ENCODE measurements at regions not wholly inside any gene's neighbourhood (a gene's known extent, or its start where the extent isn't known, plus 50 kb on each side); places are given as distances from the start of the nearest gene placed in this dataset.
A peak's percentile ranks its signal among the peaks of the same experiment; 100 is the strongest.

DNA sequence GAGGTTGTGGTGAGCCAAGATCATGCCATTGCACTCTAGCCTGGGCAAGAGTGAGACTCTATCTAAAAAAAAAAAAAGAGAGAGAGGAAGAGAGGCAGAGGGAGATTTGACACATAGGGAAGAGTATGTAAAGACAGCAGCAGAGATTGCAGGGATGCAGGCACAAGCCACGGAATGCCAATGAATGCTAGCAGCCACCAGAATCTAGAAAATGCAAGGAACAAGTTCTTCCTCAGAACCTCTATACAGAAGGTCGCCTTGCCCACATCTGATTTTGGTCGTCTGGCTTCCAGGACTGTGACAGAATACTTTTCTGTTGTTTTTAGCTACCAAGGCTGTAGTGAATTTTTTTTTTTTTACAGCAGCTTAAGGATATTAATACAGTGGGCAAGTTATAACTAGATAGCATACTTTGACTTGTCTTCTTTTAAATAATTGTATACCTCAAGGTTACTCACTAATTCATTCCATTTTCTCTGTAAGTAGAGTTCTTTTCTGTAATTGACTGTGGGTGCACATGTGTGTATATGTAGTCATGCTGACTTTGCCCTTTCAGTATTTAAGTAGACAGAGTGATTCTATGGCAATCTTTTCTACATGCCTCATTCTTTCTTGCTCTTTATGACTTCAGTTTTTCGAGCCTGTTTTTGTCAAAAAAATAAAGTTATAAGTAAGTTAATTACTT lies 402.2 kb downstream of the GJA1 start:
- no peak for DNase-seq

DNA sequence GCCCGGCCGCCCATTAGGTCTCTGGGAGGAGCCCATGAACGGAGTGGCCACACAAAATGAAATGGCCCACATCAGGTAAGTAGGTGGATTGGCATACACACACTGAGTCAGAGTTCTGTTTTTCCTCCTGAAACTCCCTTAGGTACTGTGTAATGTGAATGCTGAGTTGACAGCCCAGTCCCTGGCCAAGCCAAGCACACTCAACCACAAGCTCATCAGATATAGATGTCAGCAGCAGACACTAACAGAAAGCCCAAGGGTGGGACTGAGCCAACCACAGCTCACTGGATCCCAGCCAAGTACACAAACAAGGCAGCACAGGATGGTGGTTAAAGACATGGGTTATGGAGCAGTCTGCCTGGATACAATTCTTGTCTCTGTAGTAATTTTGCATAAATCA lies 403.4 kb downstream of the GJA1 start:
- DNase-seq: no peak

DNA sequence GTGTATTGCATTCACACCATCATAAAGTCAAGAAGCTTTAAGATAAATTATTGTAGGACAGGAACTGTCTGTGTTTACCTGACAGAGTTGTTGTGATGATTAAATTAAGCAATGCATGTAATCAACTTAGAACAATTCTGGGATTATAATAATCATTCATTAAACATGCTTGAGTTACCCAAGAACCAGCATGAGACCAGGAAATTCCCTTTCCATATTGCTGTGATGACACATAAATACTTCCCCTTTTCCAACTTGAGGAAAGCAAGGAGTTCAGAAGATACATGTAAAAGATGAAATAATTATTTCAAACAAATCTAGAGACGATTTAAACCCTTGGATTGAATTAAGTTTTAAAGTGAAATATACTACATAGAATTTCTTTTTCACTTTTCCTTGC lies 404.4 kb downstream of the GJA1 start:
- DNase-seq: no peak

DNA sequence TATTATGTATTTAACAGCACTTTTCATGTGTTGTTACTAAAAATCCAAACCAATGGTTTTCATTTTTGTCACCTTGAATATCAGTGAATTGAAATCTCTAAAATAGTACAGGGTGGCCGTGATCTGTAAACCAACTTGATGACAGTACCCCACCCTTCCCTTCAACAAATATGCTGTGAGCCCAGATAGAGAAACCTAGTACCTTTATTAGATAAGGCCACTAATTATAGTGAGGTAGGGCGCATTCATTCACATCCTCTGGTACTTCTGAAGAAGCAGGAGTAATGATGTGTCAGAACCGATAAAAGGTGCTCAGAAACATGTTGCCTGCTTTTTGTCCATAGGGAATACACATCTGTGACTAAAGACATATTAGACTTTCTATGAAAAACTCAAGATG lies 409.5 kb downstream of the GJA1 start:
- DNase-seq: no peak

DNA sequence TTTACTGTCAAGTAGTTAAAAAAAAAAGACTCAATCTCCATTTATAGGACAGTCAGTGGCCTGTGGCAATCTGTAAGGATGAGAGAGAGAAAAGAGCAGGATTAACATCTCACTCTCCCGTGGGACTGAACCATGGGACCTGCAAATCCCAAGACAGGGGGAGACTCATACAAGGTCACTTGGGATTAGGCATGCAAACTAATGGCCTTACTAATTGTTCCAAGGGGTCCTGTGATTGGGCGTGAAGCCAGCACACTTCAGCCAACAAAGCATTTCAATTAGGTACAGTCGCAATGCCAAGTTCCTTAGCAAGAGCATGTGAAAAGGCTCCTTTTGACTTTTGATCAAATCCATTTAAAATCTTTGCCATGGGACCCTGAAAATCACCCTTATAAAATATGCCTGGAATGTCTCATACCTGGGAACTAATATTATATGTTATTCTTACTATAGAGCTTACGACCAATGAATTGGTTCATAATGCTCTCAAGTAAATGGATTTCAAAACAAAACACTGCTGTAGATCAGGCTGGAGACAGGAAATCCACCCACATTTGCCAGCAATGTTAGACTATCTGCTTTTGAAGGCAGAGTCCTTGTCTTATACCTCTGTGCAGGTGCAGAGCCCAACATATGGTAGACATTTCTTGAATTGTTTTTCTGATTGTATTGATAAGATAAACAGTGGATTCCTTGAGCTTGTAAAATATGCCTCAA lies 412.5 kb downstream of the GJA1 start:
- DNase-seq: no peak

DNA sequence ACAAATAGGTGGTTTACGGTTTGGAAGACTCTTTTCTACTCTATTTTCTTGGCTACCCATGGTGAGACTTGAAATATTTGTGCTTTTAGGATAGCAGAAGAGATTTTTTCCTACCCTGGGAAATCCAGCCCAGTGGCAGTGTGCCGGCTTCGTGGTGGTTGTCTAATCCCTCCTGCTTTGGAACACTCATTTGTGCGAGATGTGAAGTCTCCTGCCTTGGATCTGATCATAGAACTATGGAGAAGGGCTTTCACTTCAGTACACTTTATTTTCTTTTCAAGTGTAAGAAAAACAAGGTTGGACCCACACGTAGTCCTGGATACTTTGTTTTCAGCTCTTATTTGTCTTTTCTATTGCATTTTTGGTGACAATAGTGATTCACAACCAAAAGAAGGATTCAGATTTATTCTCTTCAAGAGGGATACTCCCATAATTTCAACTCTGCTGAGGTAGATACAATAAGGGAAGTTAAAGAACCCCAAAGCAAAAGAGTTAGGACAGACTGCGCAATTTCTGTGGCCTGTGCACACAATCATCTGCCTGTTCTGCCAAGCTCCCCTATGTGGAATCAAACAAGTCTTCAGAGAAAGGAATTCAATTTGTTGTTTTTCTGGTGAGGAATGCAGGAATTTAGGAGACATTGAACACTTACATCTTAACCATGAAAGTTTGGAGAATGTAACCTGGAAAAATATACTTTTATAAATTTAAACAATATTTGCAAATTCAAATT lies 413.2 kb downstream of the GJA1 start:
- DNase-seq: no peak

DNA sequence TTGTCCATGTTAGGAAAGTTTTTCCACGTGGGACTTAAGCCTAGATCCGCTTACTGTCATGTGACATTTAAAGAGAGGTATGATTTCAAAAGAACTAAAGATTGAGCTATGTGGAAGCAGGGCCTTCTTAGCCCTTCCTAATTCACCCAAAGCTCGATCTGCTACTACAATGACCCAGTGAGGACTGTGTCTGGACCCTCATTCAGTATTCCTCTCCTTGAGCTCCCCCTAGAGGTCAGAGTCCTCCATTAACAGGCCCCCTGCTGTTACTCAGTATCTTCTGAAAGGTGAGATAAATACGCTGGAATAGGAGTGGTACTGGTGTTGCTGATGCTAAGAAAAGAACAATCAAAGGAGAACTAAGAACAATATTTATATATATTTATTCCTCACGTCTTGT lies 414.0 kb downstream of the GJA1 start:
- DNase-seq: peak; percentile 42

DNA sequence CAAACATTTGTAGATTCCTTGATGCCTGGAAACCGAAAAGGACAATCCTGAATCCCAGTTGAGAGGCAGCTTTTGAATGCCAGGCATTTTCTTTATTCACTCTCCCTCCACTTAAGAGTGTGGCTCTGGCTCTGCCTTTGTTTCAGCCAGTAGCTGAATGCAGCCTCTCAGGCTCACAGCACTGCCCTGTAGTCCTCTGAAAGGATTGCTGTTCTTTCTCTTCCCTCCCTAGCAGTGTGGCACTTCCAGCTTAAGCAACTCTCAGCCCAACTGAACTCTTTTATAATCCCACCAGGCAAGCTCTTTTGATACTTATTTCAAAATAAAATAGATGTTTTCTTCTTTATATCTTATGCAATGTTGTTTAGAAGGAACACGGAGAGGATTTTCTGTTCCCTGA lies 415.6 kb downstream of the GJA1 start:
- DNase-seq: no peak

DNA sequence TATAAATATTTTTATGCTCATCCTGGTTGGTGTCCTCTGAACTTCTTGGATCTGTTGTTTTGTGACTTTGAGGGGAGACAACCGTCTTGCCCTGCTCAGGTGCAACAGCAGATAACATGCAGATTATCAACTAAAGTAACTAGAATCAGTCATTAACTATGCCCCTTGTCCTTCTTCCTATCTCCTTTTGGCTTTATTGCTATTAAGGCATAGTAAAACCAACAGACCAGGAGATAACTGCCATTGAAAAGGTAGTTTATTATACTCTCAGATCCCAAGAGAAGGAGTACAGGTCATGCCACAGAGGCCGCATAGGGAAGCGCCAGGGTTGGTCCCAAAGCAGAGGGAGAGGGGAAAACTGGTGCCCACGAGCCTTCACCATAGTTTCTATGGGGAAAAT lies 418.2 kb downstream of the GJA1 start:
- no peak for DNase-seq

DNA sequence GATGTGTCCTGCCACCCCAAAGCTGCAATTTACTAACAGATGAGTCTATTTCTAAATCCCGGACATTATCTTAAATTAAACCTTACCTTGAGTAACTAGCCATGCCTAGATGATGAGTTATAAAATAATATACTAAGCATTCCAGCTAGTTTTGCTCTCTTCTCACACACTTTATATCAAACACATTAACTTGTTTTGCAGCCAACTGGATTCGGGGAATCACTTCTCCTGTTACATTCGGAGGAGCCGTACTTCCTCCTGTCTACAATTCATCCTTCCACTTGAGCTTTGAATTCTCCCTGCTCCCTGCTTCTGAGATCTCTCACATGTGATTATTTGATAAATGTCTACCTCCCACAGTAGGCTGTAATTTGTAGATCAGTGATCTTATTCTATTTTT lies 420.1 kb downstream of the GJA1 start:
- no peak for DNase-seq

DNA sequence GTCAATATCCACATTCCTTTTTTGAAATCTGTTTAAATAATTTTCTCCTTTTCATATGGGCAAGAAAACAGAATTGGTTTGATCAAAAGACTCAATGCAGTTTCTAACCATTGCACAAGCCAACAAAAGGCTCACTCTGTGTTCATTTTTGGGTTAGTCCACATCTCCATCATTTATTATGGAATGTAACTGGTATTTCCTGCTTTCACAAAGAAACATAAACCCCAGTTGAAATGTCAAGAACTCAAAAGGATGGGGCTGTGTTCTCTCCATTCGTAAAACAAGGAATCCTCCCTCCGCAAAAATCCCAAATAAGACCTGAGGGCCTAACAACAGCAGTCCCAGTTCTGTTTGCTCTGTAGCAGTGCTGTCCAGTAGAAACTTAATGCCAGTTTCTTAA lies 420.9 kb downstream of the GJA1 start:
- no peak for DNase-seq

DNA sequence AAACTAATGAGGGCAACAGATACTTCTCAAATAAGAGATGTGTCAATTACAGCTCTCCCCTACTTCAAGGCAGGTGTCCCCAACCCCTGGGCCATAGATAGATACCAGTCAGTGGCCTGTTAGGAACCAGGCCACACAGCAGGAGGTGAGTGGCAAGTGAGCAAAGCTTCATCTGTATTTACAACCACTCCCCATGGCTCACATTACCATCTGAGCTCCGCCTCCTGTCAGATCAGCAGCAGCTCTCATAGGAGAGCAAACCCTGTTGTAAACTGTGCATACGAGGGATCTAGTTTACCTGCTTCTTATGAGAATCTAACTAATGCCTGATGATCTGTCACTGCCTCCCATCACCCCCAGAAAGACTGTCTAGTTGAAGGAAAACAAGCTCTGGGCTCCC lies 422.1 kb downstream of the GJA1 start:
- no peak for DNase-seq

DNA sequence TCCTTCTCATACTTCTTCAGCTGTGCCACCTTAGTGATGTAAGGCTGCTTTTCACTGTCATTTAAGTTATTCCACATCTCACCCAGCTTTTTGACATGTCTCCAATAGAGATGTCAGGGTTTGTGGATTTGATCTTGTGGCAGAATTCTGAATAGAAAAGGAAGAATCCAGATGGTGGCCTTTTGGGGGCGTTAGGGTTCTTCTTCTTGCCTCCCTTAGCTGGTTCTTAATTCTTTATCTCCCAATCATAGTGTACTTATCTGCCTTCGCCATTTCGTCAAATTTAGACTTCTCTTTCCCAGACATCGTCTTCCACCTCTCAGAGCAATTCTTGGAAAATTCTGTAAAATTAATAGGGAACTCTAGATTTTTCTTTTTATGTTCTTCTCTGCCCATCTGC lies 422.9 kb downstream of the GJA1 start:
- no peak for DNase-seq

DNA sequence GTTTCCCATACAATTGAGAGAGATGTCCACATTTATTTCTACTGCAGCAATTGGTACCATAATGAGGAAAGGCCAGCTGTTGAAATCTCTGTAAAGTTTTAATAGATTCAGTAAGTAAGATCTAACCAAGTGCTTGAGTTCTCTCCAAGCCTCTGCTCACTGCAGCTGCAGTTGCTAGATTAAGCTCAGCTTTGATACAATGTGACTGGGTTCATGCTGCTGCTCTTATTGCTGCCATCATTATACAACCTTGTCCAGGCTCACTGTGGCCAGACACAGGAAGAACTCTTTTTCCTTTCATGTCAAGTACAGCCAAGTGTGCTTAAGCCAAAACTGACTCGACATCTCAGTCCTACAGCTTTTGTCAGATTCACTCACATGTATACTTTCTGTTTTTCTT lies 423.5 kb downstream of the GJA1 start:
- no peak for DNase-seq

DNA sequence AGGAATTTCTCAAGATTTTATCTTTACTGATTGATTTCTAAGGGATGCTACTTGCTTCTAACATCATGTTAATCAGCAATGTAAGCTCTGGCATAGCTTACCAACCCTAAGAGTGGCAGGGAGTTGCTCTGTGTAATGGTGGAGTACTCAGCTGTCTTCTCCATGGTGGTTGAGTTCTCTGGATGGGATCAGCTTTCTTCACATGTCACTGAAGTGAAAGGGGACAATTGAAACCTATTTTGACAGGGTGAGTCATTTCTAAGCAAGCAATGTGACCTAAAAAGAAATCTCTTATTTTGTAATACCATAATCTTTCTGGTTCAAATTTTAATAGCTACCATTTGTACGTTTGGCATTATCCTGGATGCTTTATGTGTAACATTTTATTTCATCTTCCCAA lies 430.4 kb downstream of the GJA1 start:
- no peak for DNase-seq

DNA sequence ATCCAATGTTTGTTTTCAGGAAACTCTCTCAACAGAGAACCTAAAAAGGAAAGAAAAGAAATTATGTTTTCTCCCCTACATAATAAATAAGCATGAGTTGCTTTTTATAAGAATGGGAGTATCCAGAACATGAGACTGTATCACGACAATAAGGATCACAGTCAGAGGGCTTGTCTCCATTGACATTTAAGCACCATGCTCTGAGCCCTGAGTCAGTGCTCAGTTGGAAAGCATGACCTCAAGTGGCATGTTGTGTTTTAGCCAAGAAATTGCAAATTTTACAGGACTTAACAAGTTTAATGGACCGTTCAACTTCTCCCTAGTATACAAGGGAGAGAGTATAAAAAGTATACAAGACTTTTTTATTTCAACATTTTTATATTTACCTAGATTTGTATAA lies 431.6 kb downstream of the GJA1 start:
- no peak for DNase-seq

DNA sequence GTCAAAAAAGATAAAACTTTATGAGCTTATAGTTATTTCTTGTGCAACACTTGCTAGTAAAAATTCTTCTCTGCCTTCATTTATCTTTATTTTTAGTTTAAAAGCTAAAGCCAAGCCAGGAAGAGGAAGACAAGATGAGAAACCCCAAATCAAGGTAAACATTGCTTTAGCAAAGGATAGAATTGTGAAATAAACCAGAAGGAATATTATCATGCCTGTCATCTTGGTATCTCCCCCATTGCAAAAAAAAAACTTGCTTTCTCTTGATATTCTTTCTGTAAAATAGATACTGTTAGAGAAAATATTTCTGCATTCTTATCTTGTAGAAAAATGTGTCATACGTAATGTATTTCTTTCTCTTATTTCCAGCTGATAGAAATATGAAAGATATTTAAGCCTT lies 432.8 kb downstream of the GJA1 start:
- no peak for DNase-seq

DNA sequence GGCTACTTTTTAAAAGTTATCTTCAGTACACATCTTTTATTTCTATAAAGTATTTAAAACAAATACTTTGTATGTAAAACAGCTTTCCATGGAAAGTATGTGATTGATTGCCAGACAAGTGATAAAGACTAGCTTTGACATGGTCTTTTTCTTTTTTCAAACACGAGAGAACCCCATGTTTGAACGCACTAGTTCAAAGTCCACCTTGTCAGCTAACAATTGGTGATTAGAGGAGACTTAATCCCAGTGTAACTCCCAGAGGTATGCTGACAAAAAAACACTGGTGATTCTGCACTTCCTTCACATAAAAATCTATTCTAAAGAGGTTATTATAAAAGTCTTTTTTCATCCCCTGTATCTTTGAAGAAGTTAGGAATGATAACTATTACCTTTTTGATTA lies 438.1 kb downstream of the GJA1 start:
- no peak for DNase-seq

DNA sequence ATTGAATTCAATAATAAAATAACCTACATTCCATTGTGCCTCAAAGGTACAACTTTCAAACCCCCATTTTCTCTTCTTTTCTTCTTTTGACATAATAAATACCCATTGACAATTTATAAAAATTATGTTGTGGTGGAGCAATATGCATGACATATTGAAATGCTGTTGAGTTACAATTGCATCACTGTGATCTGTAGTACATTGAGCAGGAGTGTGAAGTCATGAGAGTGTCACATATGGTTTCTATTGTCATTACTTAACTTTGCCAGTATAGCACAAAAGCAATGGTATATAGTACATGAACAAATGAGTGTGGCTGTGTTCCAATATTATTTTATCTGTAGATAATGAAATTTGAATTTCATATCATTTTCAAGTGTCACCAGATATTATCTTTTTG lies 441.3 kb downstream of the GJA1 start:
- DNase-seq: no peak

DNA sequence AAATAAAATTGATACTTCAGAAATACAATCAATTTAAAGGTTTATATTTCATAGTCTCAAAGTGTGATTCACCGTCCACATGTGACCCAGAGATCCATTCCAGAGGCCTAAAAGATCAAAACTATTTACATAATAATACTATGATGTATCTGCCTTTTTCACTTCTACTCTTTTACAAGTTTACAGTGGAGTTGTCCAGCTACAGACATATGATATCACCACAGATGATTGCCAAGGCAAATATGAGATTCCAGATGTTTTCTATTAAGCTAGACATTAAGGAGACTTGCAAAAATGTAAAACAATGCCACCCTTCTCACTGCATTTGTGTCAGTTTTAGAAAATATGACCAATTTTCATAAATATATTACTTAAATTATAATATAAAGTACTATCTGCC lies 443.7 kb downstream of the GJA1 start:
- no peak for DNase-seq

DNA sequence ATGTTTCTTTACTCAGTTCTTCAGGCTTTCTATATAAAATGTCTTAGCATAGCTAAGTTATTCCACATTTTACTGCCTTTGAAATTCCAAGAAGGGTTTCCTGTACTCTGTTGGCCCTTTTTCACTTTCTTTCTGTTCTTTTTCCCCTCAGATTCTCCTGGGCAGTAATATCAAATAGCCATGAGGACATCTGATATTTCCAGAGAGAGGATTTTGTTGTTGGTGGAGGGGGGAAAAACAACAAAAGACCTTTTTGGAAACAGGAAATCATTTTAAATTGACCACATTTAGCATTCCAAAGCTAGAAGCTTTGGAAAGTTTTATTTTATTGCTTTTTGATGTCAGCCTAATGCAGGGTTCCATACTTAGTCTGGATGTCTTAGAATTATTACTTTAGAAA lies 445.4 kb downstream of the GJA1 start:
- no peak for DNase-seq

DNA sequence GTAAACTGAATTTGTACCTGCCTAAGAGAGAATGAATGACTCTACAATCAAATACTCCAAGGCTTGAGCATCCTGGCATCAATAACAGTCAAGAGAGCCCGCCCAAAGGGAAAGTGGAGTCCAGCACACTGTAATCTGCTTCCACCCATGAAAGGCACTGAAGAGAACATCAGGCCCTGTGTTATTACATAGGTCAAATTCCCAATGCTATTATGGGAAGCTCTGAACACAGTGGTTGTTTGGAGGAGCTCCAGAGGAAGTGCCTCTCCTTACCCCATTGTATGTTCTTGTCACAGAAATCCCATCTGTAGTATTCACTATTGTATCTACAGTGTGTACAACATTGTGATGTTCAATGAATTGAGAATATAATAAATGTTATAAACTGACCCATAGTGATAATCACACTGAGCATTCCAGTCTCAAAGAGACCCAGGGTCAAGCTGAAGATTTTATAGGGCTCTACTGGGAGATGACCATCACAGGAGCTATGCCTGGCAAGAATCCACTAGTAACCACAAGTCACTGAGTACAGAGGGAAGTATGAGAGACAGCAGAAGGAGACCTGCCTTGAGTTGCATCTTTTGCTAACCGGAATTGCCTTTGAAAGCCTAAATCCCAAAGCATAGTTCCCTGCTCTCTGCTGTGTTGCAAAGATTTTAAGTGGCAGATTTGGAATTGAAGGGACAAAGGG lies 446.7 kb downstream of the GJA1 start:
- DNase-seq: no peak

DNA sequence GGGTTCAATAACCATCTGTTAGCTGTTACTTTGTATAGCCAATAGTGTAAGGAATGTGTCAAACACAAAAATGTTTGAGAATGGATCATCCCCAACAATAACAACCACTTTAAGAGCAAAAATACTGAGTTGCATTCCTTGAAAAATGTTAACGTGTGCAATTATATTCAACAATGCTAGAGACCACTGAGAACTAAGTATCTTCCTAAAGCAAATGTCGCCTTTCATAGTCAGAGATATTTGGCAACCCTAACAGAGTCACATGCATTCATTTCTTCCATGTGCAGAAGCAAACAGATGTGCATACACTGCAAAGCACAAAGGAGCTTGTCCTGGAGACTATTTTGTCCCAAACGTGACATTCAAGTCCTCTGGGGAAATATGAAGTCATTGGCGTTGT lies 448.6 kb downstream of the GJA1 start:
- no peak for DNase-seq

DNA sequence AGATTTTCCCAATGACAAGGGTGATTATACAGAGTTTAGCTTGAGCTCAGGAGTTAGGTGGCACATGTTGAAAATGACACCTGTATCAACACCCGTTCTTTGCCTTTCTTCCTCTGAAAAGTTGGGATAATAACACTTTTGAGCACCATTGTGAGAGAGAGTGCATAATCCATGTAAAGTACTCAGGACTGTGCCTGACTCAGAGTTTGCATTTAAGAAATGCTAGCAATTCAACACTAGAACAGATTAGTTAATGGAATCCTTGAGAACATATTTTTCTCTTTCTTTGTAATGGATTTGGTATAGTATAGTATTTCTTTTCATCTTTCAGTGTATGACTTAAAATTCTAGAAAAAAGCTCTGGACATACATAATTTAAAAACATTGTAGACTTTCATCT lies 449.2 kb downstream of the GJA1 start:
- no peak for DNase-seq

All from MV-4-11 (cell line).